ENCODE measurements at regions not wholly inside any gene's neighbourhood (a gene's known extent, or its start where the extent isn't known, plus 50 kb on each side); places are given as distances from the start of the nearest gene placed in this dataset.
"Not testable (repeated sequence)": the region's sequence is repeated elsewhere in the genome, so short reads cannot be mapped to it uniquely, and the experiment has no call there.

- TF ChIP-seq CTCF (conservative IDR thresholded peaks at IDR 0.05); ZFX (IDR thresholded peaks at IDR 0.05): not testable (repeated sequence)
Observed at GRCh38 chrX:47715078-47715477, 56.1 kb upstream of the UXT start.

Measured in C4-2B (cell line).